Natural killer cell (primary cell): ENCODE measurements at regions not wholly inside any gene's neighbourhood (a gene's known extent, or its start where the extent isn't known, plus 50 kb on each side); places are given as distances from the start of the nearest gene placed in this dataset.

ENCODE experiments used
- ATAC-seq, 3 donors: fragments of 150-1000 bp in 2 of 3; fragments of 200-7000 bp in 1 of 3; cut with Tn5 transposase; 1 replicate in 1 of 3; 2 replicates in 2 of 3; pipeline ENCODE4 v1.10.0; 2021; ENCODE audit warnings: mild to moderate bottlenecking in 2 of 3, moderate library complexity in 2 of 3
- DNase-seq, 2 donors: peaks; one replicate each; pipeline versions ENCODE4 v3.0.0 to v3.0.0-alpha.2; 2013 to 2021; ENCODE audit warnings: mixed read lengths in 1 of 2
- H3K27ac ChIP-seq: one replicate; pipeline ENCODE4 v1.5.1; 2013; ENCODE audit warnings: mild to moderate bottlenecking, low read length
- H3K27me3 ChIP-seq: one replicate; pipeline ENCODE4 v1.6.1; 2013; ENCODE audit warnings: low read length; ENCODE audit not compliant: control insufficient read depth, insufficient read depth
- H3K36me3 ChIP-seq: one replicate; pipeline ENCODE4 v1.6.1; 2013; ENCODE audit warnings: low read length; ENCODE audit not compliant: control insufficient read depth, insufficient read depth
- H3K4me1 ChIP-seq: one replicate; pipeline ENCODE4 v1.6.1; 2013; ENCODE audit warnings: low read length; ENCODE audit not compliant: control insufficient read depth, insufficient read depth
- H3K4me3 ChIP-seq: one replicate; pipeline ENCODE4 v1.5.1; 2013; ENCODE audit warnings: low read length
- H3K9me3 ChIP-seq: one replicate; pipeline ENCODE4 v1.6.1; 2013; ENCODE audit warnings: low read length; ENCODE audit not compliant: control insufficient read depth, insufficient read depth
- H3K27ac Mint-ChIP-seq, 2 donors: one replicate each; pipeline ENCODE4 v1.8.0; 2022; ENCODE audit warnings: mild to moderate bottlenecking in 2 of 2, mixed read lengths in 2 of 2, moderate library complexity in 1 of 2
- H3K27me3 Mint-ChIP-seq, 2 donors: one replicate each; pipeline ENCODE4 v1.8.0; 2022; ENCODE audit warnings: low read depth in 2 of 2, mixed read lengths in 2 of 2
- H3K36me3 Mint-ChIP-seq: one replicate; pipeline ENCODE4 v1.8.0; 2022; ENCODE audit warnings: mixed read lengths
- H3K4me1 Mint-ChIP-seq, 2 donors: one replicate each; pipeline ENCODE4 v1.8.0; 2022; ENCODE audit warnings: mixed read lengths in 2 of 2
- H3K4me3 Mint-ChIP-seq: one replicate; pipeline ENCODE4 v1.8.0; 2022; ENCODE audit warnings: mild to moderate bottlenecking, moderate library complexity, mixed read lengths
- H3K9me3 Mint-ChIP-seq, 2 donors: one replicate each; pipeline ENCODE4 v1.8.0; 2022; ENCODE audit warnings: mixed read lengths in 2 of 2
- WGBS: methylation state at CpG from one replicate; pipeline ENCODE4 v1.1.7; 2013; ENCODE audit warnings: missing lambda C conversion rate; ENCODE audit not compliant: insufficient coverage; 5-methylcytosine and 5-hydroxymethylcytosine counted together
- intact Hi-C: fragments of 100-400 bp; cut with micrococcal nuclease; formaldehyde crosslinking; loops from one replicate; pipeline ENCODE4 v1.14.2; 2022
- TF ChIP-seq, protein P1 (sequence below): fragments of 200-600 bp; IDR thresholded peaks from one replicate; pipeline ENCODE4 v1.8.0; 2022; ENCODE audit warnings: antibody characterized with exemption

DNA sequence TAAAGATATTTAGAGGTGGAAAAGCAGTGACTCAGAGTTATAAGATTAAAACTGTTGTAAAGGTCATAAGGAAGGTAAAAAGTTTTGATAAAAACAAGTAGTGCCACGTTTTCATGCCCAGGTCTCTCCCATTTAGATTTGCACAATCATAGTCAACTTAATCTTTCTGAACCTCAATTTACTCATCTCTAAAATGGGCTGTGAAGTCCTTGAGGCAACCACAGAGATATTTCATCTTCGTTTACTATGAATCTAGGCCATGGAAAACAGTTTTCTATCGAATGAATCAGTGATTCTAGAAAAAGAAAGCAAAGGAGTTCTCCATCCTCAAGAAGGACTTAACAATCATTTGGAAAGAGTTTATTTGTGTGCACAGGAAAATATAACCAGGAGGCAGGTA is 190.2 kb downstream of the EDN1 start:
- no peak overlapping the region for H3K4me3 Mint-ChIP-seq
- H3K4me1 Mint-ChIP-seq = peaks cover 8 to 9% of the 10 kb centered on the region in 2 donors
- Histone ChIP-seq H3K27ac (no peak overlapping the region), H3K36me3 (no peaks in the 10 kb centered on the region), H3K27me3 (no peaks in the 10 kb centered on the region), H3K9me3 (no peaks in the 10 kb centered on the region), H3K4me1 (no peaks in the 10 kb centered on the region), H3K4me3 (no peak overlapping the region)
- H3K27me3 Mint-ChIP-seq = peaks cover 3 to 7% of the 10 kb centered on the region in 2 donors
- no peak overlapping the region for H3K27ac Mint-ChIP-seq
- H3K36me3 Mint-ChIP-seq = no peaks in the 10 kb centered on the region
- no peak for ATAC-seq
- H3K9me3 Mint-ChIP-seq = peaks cover 0 to 2% of the 10 kb centered on the region in 2 donors
- 79% methylated on average over 3 of the region's 3 CpGs for WGBS
- DNase-seq = no peak
- intact Hi-C loops = no loop called here
- TF ChIP-seq, protein P1, sequence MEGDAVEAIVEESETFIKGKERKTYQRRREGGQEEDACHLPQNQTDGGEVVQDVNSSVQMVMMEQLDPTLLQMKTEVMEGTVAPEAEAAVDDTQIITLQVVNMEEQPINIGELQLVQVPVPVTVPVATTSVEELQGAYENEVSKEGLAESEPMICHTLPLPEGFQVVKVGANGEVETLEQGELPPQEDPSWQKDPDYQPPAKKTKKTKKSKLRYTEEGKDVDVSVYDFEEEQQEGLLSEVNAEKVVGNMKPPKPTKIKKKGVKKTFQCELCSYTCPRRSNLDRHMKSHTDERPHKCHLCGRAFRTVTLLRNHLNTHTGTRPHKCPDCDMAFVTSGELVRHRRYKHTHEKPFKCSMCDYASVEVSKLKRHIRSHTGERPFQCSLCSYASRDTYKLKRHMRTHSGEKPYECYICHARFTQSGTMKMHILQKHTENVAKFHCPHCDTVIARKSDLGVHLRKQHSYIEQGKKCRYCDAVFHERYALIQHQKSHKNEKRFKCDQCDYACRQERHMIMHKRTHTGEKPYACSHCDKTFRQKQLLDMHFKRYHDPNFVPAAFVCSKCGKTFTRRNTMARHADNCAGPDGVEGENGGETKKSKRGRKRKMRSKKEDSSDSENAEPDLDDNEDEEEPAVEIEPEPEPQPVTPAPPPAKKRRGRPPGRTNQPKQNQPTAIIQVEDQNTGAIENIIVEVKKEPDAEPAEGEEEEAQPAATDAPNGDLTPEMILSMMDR = no peak

- H3K27me3 Mint-ChIP-seq = peaks cover 3 to 7% of the 10 kb centered on the region in 2 donors
- Histone ChIP-seq H3K9me3 (no peaks in the 10 kb centered on the region), H3K27me3 (no peaks in the 10 kb centered on the region), H3K4me3 (no peak overlapping the region), H3K4me1 (no peaks in the 10 kb centered on the region), H3K27ac (no peak overlapping the region), H3K36me3 (no peaks in the 10 kb centered on the region)
- ATAC-seq = no peak
- DNase-seq = no peak
- peaks cover 8 to 9% of the 10 kb centered on the region in 2 donors for H3K4me1 Mint-ChIP-seq
- H3K9me3 Mint-ChIP-seq = peaks cover 0 to 2% of the 10 kb centered on the region in 2 donors
- H3K4me3 Mint-ChIP-seq = no peak overlapping the region
- no peaks in the 10 kb centered on the region for H3K36me3 Mint-ChIP-seq
- WGBS = 91% methylated on average over 1 of the region's 2 CpGs
- intact Hi-C loops = no loop called here
- TF ChIP-seq, protein P1 = no peak
- H3K27ac Mint-ChIP-seq = no peak overlapping the region
Measured at GRCh38 chr6:12481292-12481691, 191.1 kb downstream of the EDN1 start.

DNA sequence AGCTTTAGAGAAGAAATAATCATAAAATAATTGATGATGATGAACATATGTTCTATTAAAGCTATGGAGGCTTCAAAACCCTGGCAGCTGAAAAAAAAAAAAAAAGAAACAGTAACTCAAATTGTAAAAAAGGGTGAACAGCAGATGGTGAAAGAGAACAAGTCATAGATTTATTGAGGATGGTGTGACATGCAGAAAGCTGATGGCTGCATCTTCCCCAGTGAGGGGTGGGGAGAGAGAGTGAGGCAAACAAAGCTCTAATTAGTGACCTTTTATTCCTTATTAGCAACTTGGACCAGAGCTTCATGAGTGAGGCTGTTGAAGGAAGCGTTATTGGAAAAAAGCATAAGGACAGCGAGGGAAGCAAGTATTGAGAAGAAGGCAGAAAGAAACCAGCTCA is 191.7 kb downstream of the EDN1 start:
- Mint-ChIP-seq H3K27me3 (peaks cover 3 to 7% of the 10 kb centered on the region in 2 donors), H3K4me1 (peaks cover 8 to 9% of the 10 kb centered on the region in 2 donors), H3K27ac (no peak overlapping the region), H3K4me3 (no peak overlapping the region), H3K36me3 (no peaks in the 10 kb centered on the region), H3K9me3 (peaks cover 0 to 2% of the 10 kb centered on the region in 2 donors)
- Histone ChIP-seq H3K27ac (no peak overlapping the region), H3K4me1 (no peaks in the 10 kb centered on the region), H3K27me3 (no peaks in the 10 kb centered on the region), H3K9me3 (no peaks in the 10 kb centered on the region), H3K36me3 (no peaks in the 10 kb centered on the region), H3K4me3 (no peak overlapping the region)
- intact Hi-C loops = no loop called here
- 80% methylated on average over 1 of the region's 2 CpGs for WGBS
- TF ChIP-seq, protein P1 = no peak
- ATAC-seq = no peak
- no peak for DNase-seq
